Erythroblast (primary cell): ENCODE measurements at regions not wholly inside any gene's neighbourhood (a gene's known extent, or its start where the extent isn't known, plus 50 kb on each side); places are given as distances from the start of the nearest gene placed in this dataset.

Experiments used
- DNase-seq, 2 experiments: peaks; one replicate each; lab custom pipeline; 2025; lab: John Stamatoyannopoulos, UW
- GATA1 ChIP-seq: IDR thresholded peaks from 2 replicates; pipeline ENCODE4 v1.6.1; 2011; ENCODE audit warnings: low read depth, mild to moderate bottlenecking, control low read depth, low read length, moderate library complexity
- POLR2A ChIP-seq: IDR thresholded peaks from 2 replicates; pipeline ENCODE4 v1.6.1; 2011; ENCODE audit warnings: mild to moderate bottlenecking, low read length

DNA sequence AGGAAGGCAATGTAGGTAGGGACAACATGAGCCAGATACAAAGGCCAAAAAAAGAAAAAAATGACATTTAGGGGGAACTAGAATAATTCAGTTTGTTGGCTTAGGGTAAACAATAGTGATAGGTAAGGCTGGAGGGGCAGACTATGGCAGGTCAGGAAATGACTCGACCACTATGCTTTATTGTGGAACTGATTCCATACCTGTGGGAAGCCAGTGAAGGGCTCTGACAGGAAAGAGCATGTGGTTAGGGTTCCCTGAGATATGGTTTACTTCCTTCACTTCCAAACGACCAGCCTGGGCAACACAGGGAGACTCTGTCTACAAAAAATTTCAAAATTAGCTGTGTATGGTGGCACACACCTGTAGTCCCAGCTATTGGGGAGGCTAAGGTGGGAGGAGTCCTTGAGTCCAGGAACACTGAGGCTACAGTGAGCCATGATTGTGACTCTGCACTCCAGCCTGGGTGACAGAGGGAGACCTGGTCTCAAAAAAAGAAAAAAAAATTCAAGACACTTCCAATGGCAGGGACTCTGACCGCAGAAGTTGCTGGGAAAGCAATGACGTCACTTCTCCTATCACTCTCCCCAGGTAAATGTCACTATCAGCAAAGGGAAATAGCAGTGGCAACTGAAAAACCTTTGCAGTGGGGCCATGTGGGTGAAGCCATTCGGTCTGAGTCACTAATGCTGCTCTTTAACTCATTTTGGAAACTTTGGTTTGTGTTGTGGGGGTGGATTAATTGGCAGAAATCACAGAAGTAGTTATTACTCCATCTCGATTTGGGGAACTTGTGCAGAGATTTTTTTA, 192.8 kb upstream of the TSC22D1 start:
- TF ChIP-seq GATA1 (no peak), POLR2A (no peak)
- DNase-seq: no peak

DNA sequence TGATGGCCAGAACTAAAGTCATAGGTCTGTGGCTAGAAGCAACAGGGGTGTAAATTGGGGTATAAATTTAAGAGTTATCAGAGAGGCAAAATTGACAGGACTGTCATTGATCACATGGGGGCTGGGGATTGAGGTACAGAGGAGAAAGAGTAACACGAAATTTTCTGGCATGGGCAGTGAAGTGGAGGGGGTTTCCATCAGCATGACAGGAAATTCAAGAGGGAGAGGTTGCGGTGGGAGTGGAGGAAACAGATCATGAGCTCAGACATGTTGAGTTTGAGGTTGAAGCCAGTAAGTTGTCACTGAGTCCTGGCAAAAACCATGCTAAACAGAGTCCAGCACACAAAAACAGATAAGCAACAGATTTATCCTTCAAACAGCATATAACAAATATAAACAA, 192.1 kb upstream of the TSC22D1 start:
- DNase-seq: no peak
- no peak for TF ChIP-seq POLR2A
- TF ChIP-seq GATA1: no peak

DNA sequence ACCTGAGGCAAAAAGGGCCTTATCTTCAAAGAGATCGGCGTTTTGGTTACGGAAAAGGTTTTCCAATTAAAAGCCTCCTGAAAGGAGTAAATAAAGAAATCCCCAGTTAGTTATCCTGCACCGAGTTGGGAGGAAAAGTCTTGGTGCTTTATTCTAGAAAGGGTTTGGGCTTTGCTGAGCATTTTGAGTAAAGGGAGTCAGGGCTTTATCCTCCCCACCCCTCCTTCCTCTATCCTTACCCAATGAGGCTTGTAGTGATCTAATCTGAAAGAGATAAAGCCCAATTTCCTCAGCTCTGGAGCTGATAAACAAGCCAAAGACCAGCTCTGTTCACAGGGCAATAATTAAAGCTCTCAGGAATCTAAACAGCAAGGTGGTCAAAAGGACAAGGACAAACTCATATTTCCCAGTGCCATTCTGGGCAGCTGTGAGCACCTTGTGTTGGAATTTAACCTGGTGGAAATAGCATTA, 188.9 kb upstream of the TSC22D1 start:
- DNase-seq: no peak
- no peak for TF ChIP-seq GATA1
- TF ChIP-seq POLR2A: no peak

DNA sequence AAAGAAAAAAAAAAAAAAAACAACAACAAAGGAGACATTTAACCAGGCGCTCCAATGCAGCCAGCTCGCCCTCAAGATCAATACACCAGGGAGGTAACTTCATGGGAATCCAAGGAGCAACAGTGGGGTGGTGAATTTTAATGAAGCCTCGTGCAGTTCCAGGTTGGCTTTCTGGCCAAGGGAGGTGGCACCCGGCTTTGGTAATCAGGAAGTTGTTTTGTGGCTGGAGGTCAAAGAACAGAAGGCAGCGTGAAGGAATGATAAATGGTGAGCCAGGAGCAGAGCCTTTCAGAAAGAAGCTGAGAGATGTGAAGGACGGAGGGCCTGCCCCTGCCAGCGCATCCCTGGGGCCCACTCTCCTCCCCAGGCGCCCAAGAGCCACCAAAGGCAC, 188.2 kb upstream of the TSC22D1 start:
- DNase-seq: no peak
- TF ChIP-seq POLR2A (no peak), GATA1 (no peak)

DNA sequence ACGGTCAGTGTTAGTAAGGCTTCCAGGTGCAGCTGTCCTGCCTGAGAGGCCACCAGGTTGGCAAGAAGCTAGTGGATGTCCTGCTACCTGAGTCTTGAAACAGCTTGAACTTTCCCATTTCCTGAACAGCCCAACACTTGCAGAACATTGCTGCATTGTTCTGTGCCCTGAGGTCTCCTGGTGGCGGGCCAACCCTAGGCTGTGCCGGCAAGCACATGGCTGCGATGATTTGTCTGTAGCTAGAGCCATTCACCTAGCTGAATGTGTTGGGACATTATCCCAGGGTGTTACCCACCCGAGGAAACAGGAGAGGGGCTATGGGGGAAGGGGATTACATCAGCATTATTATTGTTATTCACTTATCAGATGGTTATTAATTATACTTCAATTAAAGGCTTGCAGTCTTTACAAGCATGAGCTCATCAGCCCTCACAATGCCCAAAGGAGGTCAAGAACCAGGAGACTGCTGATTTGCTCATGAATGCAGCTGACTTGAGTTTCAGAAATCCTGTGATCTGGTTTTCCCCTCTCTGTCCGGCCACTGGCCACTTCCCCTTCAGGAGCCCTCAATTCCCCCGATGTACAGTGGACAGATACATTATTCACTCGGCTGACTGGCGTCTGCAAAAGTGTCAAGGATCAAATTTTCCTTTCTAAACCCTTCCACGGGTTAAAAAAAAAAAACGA, 187.6 kb upstream of the TSC22D1 start:
- no peak for DNase-seq
- no peak for TF ChIP-seq POLR2A

DNA sequence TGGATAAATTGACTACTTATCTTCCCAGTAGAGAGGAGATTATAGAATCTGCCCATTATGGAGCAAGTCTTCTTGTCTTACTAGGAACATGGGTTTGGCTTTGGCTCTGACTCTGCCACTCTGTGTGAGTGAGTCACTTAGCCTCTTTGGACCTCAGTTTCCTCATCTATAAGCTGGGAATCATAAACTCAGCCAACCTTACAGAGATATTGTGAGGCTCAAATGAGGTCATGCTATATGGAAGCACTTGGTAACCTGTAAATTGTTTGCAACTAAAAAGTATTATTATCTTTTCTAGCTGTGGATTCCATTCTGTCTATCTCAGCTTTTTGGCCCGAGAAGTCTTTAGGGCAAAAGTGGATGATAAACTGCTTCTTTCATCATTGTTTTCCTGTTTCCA, 186.8 kb upstream of the TSC22D1 start:
- no peak for DNase-seq
- TF ChIP-seq GATA1: no peak

DNA sequence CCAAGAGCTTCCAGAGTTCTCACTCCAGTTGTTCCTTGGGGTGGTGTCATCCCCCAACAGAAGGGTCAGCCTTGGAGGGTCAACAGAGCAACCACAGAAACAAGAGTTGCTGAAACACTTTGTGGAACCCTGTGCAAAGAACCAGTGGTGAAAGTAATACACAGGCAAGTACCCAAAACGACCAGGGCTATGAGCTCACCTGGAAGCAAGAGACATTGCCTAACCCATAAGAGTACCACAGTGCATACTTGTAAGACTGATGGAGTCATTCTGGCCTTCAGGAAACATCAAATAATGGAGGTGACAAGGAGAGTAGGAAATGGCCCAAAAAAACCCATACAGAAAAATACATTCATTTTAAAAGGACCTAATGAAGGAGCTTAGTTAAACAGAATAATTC, 184.3 kb upstream of the TSC22D1 start:
- no peak for DNase-seq
- no peak for TF ChIP-seq POLR2A

DNA sequence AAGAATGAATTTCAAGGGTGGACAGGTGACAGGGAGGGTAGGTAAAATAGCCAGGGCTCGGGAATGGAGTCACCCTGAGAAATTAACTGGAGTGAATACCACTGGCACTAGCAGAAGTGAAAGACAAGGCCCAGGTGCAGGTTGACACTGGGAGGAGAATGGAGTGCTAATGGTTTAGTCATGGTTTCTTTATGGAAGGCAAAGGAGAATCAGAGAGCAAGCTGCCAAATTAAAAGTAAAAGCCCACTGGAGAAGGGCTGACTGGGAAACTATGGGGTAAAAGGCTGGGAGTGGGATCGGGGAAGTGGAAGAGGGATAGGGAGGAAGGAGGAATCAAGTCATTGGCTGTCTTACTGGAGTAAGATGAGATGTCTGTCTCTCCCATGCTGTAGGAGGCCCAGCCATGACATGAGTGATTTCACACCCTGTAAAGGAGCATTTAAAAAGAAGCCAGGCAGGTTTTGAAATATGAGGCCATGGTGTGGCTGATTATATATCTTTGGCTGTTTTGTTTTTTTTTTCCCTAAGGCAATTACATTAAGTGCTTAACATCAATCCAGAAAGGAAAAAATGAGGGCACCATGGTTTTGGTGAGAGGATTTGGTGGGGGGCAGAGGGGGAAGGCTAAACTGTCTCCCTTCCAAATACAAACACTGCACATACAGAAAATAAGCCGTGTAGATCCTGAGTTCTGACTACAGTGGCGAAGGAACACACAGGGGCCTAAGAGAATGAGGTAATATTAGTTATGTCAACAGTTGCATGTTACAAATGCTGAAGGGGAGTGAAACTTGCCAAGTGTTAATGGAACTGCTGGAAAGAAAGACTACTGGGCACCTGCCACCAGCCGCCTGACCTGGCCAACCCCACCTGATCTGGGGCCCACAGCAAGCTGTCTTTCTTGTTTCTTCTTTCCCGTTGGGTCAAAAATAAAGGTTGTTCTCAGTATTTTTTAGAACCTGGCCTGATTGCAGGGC, 183.5 kb upstream of the TSC22D1 start:
- DNase-seq: no peak
- TF ChIP-seq POLR2A (no peak), GATA1 (no peak)

DNA sequence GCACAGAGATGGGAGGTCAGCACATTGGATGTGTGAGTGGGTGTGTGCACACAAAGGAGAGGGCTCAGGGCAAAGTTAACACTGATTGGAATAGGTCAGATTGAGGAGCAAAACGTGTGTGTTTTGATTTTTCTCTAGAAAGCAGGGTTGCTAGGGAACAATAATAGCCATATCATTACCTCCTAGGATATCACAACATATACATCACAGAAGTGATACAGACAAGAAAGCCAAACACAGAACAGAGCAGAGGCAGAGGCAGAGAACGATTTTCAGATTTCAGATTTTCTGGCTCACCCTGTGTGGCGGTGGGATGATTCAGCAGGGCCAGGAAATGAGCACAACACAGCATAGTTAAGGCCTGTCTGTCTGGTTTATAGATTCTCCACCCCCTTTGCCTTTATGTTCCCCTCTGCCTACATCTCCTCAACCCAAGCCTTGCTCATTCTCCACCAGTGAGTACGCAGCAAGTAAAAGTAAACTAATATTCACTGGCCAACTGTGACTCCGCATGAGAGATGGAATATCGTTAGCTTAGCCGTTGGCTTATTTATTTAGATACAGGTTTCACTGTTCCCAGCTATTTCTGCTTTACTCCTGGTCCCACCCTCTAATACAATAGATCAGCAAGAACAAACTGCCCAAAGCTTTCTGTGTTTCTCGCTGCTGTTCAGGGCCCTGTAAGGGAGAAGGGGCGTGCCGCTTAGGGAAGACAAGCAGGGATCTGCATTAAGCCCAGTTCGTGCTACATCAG, 182.7 kb upstream of the TSC22D1 start:
- DNase-seq: no peak
- TF ChIP-seq GATA1: no peak
- TF ChIP-seq POLR2A: no peak

DNA sequence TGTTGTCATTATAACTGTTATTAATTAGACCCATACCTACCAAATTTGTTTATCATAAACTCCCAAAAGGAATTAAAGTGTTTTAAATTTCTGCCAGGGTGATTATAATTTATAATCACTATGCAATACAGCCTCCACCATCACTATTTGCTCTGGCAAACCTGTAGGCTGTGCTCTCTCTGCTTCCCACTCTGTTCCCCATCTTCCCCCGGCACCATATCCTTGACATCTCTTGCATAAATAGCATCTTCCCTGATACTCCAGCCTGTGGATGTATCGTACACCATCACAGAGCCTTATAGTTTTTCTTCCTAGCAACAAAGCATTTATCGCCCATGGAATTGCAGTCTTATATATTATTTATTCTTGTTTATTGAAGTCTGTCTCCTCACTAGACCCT, 181.5 kb upstream of the TSC22D1 start:
- TF ChIP-seq GATA1 (no peak), POLR2A (no peak)
- no peak for DNase-seq

DNA sequence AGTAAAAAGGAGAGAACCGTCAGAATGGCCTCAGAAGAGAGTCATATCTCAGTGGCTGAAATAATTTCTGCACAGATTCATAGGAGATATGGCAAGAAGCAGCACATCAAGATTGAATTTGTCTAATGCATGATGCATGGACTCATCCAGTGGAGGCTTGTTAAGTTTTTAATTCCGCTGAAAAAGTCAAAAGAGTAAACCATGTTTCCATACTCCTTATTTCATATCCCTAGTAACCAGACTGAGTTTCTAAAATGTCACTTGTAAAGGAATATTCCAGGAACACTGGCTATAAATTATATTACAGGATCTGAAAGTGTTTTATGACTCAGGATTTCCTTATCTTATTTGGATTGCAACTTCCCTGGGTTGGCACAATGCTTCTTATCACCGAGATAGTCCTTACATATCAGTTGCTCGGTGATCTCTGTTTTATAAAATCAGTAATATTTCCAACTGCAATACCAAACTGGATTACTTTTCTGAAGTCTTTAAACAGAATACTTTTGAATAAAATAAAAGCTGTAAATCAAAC, 180.2 kb upstream of the TSC22D1 start:
- no peak for DNase-seq
- TF ChIP-seq POLR2A (no peak), GATA1 (no peak)

DNA sequence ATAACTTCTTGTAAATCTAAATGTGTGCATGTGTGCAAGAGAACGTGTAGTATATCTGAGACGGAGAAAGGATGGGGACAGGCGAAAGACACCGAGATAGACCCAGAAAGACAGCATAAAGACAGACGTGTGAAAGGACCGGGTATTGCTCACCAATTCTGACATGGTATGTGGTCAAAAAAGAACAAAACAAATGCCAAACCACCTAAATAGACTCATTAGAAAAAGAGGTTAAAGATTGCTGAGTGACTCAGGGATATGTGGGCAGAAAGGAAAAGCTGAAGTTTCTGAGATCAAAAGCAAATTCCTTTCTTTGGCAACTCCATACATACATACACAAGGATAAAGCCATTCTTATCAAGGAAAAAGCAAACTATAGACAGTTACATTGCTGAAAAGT, 179.7 kb upstream of the TSC22D1 start:
- no peak for DNase-seq
- no peak for TF ChIP-seq POLR2A
- no peak for TF ChIP-seq GATA1

DNA sequence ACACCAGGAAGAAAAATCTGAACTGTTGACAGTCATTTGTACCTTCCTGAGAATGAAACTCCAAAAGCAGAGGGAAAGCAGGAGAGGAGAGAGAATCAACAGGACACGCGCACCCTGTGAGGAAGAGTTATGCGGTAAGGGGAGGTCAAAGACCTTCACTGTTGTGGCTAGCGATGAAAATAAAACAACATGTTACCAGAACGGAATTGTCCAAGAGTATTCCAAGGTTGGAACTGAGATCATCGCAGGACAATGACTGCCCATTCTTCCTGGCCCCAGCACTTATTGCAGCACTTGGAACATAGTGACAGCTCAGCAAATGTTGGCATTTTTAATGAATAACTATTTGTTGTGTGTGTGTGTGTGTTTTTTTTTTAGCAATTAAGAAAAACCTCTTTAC, 176.0 kb upstream of the TSC22D1 start:
- TF ChIP-seq GATA1 (no peak), POLR2A (no peak)

More for the DNA sequence above, 176.0 kb upstream of the TSC22D1 start:
- no peak for DNase-seq
